ENCODE measurements at regions not wholly inside any gene's neighbourhood (a gene's known extent, or its start where the extent isn't known, plus 50 kb on each side); places are given as distances from the start of the nearest gene placed in this dataset.
A peak's percentile ranks its signal among the peaks of the same experiment; 100 is the strongest.

DNA sequence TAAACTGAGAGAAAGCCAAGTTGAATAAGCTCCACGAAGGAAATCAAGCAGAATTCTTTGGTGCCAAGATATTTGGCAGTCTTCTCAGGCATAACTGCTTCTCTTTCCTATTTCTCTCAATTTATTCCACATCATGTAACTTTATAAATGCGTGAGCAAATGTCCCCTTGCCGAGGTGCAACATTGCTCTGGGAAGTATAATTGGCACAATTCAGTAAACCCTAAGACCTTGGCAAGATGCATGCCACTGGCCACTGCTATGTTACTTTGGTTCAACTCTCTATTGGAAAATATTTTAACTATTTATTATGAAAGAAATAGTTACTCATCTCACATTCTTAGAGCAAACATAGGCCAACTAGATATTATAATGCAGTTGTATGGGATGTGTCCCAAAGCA is 170.2 kb downstream of the SUCNR1 start:
- no peaks in the 10 kb centered on the region for H3K9me3 ChIP-seq (ENCODE audit: low read depth)
- H2AFZ ChIP-seq, result no peak overlapping the region
- TF ChIP-seq EZH2 (IDR thresholded peaks at IDR 0.05; ENCODE audit: insufficient read depth, poor library complexity, severe bottlenecking), result no peak
- no peak for TF ChIP-seq EZH2phosphoT487 (IDR thresholded peaks at IDR 0.05; ENCODE audit: insufficient read depth, low read depth)
- peak; percentile 25 for DNase-seq
- in situ Hi-C loops (cut with MboI), result no loop called here
- H4K20me1 ChIP-seq (ENCODE audit: insufficient read depth), result no peaks in the 10 kb centered on the region
- WGBS, 2 experiments (ENCODE audit: low coverage in 1 of 2, low lambda C conversion rate in 2 of 2, missing lambda C conversion rate in 2 of 2), result 21 to 27% methylated on average over 3 of the region's 3 CpGs
- no peaks in the 10 kb centered on the region for H3K27me3 ChIP-seq (replicated peaks; ENCODE audit: insufficient read depth)
- no peaks in the 10 kb centered on the region for H3K79me2 ChIP-seq (ENCODE audit: insufficient read depth)
- H3K4me2 ChIP-seq (ENCODE audit: unreplicated experiment), result no peak overlapping the region
- no peak overlapping the region for H3K9ac ChIP-seq
- no peak overlapping the region for H3K27ac ChIP-seq
- H3K4me1 ChIP-seq (ENCODE audit: insufficient read depth), result 0 out of 2 replicates have a peak, but pooled peaks cover 9% of the 10 kb centered on the region
- no peaks in the 10 kb centered on the region for H3F3A ChIP-seq (ENCODE audit: insufficient read depth)
- H3K36me3 ChIP-seq (ENCODE audit: low read depth), result no peaks in the 10 kb centered on the region
- no peak overlapping the region for H3K4me3 ChIP-seq
- no peaks in the 10 kb centered on the region for H3K9me2 ChIP-seq (ENCODE audit: insufficient read depth)

DNA sequence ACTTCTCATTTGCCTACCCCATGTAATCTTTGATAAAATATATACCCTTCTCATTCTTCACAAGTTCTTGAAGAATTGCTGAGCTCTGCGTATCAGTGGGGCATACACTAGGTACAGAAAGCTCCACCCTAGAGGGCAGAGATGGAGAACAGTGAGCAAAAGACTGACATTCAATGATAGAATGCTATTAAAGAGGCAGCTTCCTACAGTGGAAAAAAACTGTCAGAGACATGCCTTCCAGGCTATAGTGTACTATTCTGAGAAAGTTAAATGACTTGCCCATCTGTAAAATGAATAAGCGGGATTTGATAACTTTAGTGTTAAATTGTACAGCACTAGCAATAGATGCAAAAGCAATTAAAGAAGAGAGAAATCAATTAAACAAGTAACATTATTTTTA is 172.8 kb downstream of the SUCNR1 start:
- Histone ChIP-seq H3K79me2 (ENCODE audit: insufficient read depth) (no peaks in the 10 kb centered on the region), H3F3A (ENCODE audit: insufficient read depth) (peaks cover 5% of the 10 kb centered on the region; the same call in 1 of the 2 replicates), H3K36me3 (ENCODE audit: low read depth) (no peaks in the 10 kb centered on the region), H3K9me2 (ENCODE audit: insufficient read depth) (no peaks in the 10 kb centered on the region), H3K4me3 (no peak overlapping the region), H4K20me1 (ENCODE audit: insufficient read depth) (no peaks in the 10 kb centered on the region), H3K4me1 (ENCODE audit: insufficient read depth) (peaks cover 14% of the 10 kb centered on the region), H3K9ac (no peak overlapping the region), H3K27me3 (replicated peaks; ENCODE audit: insufficient read depth) (no peaks in the 10 kb centered on the region), H3K27ac (no peak overlapping the region), H3K9me3 (ENCODE audit: low read depth) (no peaks in the 10 kb centered on the region), H3K4me2 (ENCODE audit: unreplicated experiment) (no peak overlapping the region), H2AFZ (no peak overlapping the region)
- no peak for TF ChIP-seq EZH2phosphoT487 (IDR thresholded peaks at IDR 0.05; ENCODE audit: insufficient read depth, low read depth)
- no peak for TF ChIP-seq EZH2 (IDR thresholded peaks at IDR 0.05; ENCODE audit: insufficient read depth, poor library complexity, severe bottlenecking)
- no peak for DNase-seq
- in situ Hi-C loops (cut with MboI), result no loop called here
- WGBS, 2 experiments (ENCODE audit: low coverage in 1 of 2, low lambda C conversion rate in 2 of 2, missing lambda C conversion rate in 2 of 2), result 95 to 97% methylated on average over 2 of the region's 2 CpGs

- peaks cover 25% of the 10 kb centered on the region for H3K4me1 ChIP-seq (ENCODE audit: insufficient read depth)
- H3K79me2 ChIP-seq (ENCODE audit: insufficient read depth), result no peaks in the 10 kb centered on the region
- H3K9me2 ChIP-seq (ENCODE audit: insufficient read depth), result no peaks in the 10 kb centered on the region
- no peak overlapping the region for H3K4me2 ChIP-seq (ENCODE audit: unreplicated experiment)
- H3K4me3 ChIP-seq, result no peak overlapping the region
- no peaks in the 10 kb centered on the region for H3K9me3 ChIP-seq (ENCODE audit: low read depth)
- no peak overlapping the region for H2AFZ ChIP-seq
- H3F3A ChIP-seq (ENCODE audit: insufficient read depth), result peaks cover 10% of the 10 kb centered on the region; the same call in 1 of the 2 replicates
- no peaks in the 10 kb centered on the region for H3K27me3 ChIP-seq (replicated peaks; ENCODE audit: insufficient read depth)
- peak; percentile 60 for DNase-seq
- H4K20me1 ChIP-seq (ENCODE audit: insufficient read depth), result no peaks in the 10 kb centered on the region
- no peak overlapping the region for H3K27ac ChIP-seq
- in situ Hi-C loops (cut with MboI), result no loop called here
- TF ChIP-seq EZH2 (IDR thresholded peaks at IDR 0.05; ENCODE audit: insufficient read depth, poor library complexity, severe bottlenecking) (no peak), EZH2phosphoT487 (IDR thresholded peaks at IDR 0.05; ENCODE audit: insufficient read depth, low read depth) (peak; percentile 93)
- no peak overlapping the region for H3K9ac ChIP-seq
- H3K36me3 ChIP-seq (ENCODE audit: low read depth), result no peaks in the 10 kb centered on the region
Observed at GRCh38 chr3:152047465-152047864, 174.0 kb downstream of the SUCNR1 start.

- Histone ChIP-seq H3K4me3 (no peak overlapping the region), H3K36me3 (ENCODE audit: low read depth) (no peaks in the 10 kb centered on the region), H3F3A (ENCODE audit: insufficient read depth) (peaks cover 10% of the 10 kb centered on the region; the same call in 1 of the 2 replicates), H3K4me2 (ENCODE audit: unreplicated experiment) (no peak overlapping the region), H3K79me2 (ENCODE audit: insufficient read depth) (no peaks in the 10 kb centered on the region), H3K9ac (no peak overlapping the region), H3K9me2 (ENCODE audit: insufficient read depth) (no peaks in the 10 kb centered on the region), H4K20me1 (ENCODE audit: insufficient read depth) (no peaks in the 10 kb centered on the region), H3K4me1 (ENCODE audit: insufficient read depth) (peaks cover 28% of the 10 kb centered on the region), H3K27me3 (replicated peaks; ENCODE audit: insufficient read depth) (no peaks in the 10 kb centered on the region), H2AFZ (no peak overlapping the region), H3K9me3 (ENCODE audit: low read depth) (no peaks in the 10 kb centered on the region), H3K27ac (no peak overlapping the region)
- TF ChIP-seq EZH2phosphoT487 (IDR thresholded peaks at IDR 0.05; ENCODE audit: insufficient read depth, low read depth) (no peak), EZH2 (IDR thresholded peaks at IDR 0.05; ENCODE audit: insufficient read depth, poor library complexity, severe bottlenecking) (no peak)
- in situ Hi-C loops (cut with MboI), result no loop called here
- 86 to 88% methylated on average over 1 of the region's 1 CpG for WGBS, 2 experiments (ENCODE audit: low coverage in 1 of 2, low lambda C conversion rate in 2 of 2, missing lambda C conversion rate in 2 of 2)
- DNase-seq, result no peak
Observed at GRCh38 chr3:152048831-152049230, 175.4 kb downstream of the SUCNR1 start.

DNA sequence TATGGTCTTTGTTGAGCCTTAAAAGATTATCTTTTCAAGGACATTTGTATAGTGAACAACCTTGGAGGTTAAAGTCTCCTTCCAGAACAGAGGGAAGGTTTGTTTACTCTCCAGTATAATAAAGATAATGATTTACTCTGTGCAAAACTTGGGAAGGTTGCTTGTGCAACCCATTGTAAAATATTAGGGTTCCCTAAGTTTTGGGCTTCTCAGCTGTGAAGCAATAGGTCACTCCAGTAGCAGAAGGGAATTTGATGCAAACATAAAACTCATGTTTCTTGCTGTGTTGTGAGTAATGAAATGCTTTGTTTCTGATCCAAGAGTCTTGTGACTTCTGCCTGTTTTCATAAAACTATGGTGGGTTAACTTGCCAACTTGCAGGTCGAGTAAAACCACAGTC is 177.5 kb downstream of the SUCNR1 start:
- Histone ChIP-seq H3K9me3 (ENCODE audit: low read depth) (no peaks in the 10 kb centered on the region), H3K4me3 (no peak overlapping the region), H3K27me3 (replicated peaks; ENCODE audit: insufficient read depth) (no peaks in the 10 kb centered on the region), H3F3A (ENCODE audit: insufficient read depth) (peaks cover 10% of the 10 kb centered on the region; the same call in 1 of the 2 replicates), H3K9me2 (ENCODE audit: insufficient read depth) (no peaks in the 10 kb centered on the region), H3K4me1 (ENCODE audit: insufficient read depth) (peaks cover 28% of the 10 kb centered on the region), H2AFZ (peak overlapping the region; percentile 13; the same call in 1 of the 2 replicates), H3K9ac (peak overlapping the region; percentile 27; the same call in 1 of the 2 replicates), H3K27ac (peak overlapping the region; percentile 77), H3K79me2 (ENCODE audit: insufficient read depth) (no peaks in the 10 kb centered on the region), H3K36me3 (ENCODE audit: low read depth) (no peaks in the 10 kb centered on the region), H4K20me1 (ENCODE audit: insufficient read depth) (no peaks in the 10 kb centered on the region), H3K4me2 (ENCODE audit: unreplicated experiment) (no peak overlapping the region)
- in situ Hi-C loops (cut with MboI), result no loop called here
- TF ChIP-seq EZH2phosphoT487 (IDR thresholded peaks at IDR 0.05; ENCODE audit: insufficient read depth, low read depth), result no peak
- TF ChIP-seq EZH2 (IDR thresholded peaks at IDR 0.05; ENCODE audit: insufficient read depth, poor library complexity, severe bottlenecking), result no peak
- DNase-seq, result peak; percentile 32
- WGBS, 2 experiments (ENCODE audit: low coverage in 1 of 2, low lambda C conversion rate in 2 of 2, missing lambda C conversion rate in 2 of 2), result 10 to 35% methylated on average over 1 of the region's 1 CpG

Measured in GM23248 (cell line).